Mammary epithelial cell (primary cell): ENCODE measurements at regions not wholly inside any gene's neighbourhood (a gene's known extent, or its start where the extent isn't known, plus 50 kb on each side); places are given as distances from the start of the nearest gene placed in this dataset.

ENCODE experiments used
- CTCF ChIP-seq, 2 donors: IDR thresholded peaks in 1 of 2; conservative IDR thresholded peaks in 1 of 2; 2 replicates each; pipeline ENCODE4 v1.5.1; 2011 to 2012; ENCODE audit warnings: inconsistent platforms in 2 of 2, low read length in 2 of 2, mild to moderate bottlenecking in 2 of 2, control low read depth in 1 of 2, low read depth in 1 of 2; ENCODE audit not compliant: insufficient read depth in 1 of 2; ENCODE audit errors: extremely low read depth in 1 of 2
- EZH2 ChIP-seq: IDR thresholded peaks from 2 replicates; pipeline ENCODE4 v1.6.1; 2012; ENCODE audit warnings: low read length, inconsistent platforms, borderline replicate concordance

GRCh38 chr3:82581350-82581749 is 819.9 kb upstream of the GBE1 start:
- no peak for TF ChIP-seq CTCF (conservative IDR thresholded peaks at IDR 0.05 in 1 of 2, IDR thresholded peaks at IDR 0.05 in 1 of 2; ENCODE audit: extremely low read depth in 1 of 2, insufficient read depth in 1 of 2, low read depth in 1 of 2, low read length in 2 of 2)
- TF ChIP-seq EZH2, result no peak
